NCI-H69 (cell line): ENCODE measurements at regions not wholly inside any gene's neighbourhood (a gene's known extent, or its start where the extent isn't known, plus 50 kb on each side); places are given as distances from the start of the nearest gene placed in this dataset.

Source experiments
- DNase-seq: peaks from one replicate; lab custom pipeline; 2025; lab: John Stamatoyannopoulos, UW

- no peak for DNase-seq
Measured at GRCh38 chr11:26093206-26093605, 238.7 kb upstream of the ANO3 start.

- no peak for DNase-seq
Measured at GRCh38 chr11:26095340-26095739, 236.6 kb upstream of the ANO3 start.

GRCh38 chr11:26096451-26096850 lies 235.5 kb upstream of the ANO3 start:
- no peak for DNase-seq

GRCh38 chr11:26102325-26102724 lies 229.6 kb upstream of the ANO3 start:
- DNase-seq: peak; percentile 4

DNA sequence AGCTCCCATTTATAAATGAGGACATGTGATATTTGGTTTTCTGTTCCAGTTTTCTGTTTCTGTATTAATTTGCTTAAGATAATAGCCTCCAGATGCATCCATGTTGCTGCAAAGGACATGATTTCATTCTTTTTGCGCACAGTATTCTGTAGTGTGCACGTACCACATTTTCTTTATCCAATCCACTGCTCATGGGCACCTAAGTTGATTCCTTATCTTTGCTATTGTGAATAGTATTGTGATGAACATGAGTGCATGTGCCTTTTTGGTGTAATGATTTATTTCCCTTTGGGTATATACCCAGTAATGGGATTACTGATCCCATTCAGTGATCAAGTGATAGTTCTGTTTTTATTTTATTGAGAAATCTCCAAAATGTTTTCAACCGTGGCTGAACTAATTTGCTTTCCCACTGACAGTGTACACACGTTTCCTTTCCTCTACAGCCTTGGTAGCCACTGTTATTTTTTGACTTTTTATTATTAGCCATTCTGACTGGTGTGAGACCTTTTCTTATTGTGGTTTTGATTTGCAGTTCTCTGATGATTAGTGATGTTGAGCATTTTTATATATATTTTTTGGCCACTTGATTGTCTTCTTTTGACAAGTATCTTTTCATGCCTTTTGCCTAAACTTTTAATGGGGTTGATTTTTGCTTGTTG lies 226.0 kb upstream of the ANO3 start:
- no peak for DNase-seq

DNA sequence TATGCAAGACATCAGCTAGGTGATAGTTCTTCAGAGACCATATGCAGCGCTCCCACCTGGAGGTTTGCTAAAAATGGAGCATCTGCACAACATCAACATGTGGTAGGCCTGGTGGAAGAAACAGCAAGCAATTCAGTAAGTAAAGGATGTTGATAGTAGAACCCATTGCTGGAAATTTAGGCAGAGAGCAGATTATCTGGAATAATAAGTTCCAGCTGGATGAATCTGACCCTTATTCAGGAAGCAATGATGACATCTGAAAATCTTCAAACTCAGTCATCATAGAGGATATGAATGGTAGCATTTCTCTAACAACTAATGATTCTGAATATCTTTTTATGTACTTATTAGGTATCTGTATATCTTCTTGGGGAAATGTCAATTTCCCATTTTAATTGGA lies 225.2 kb upstream of the ANO3 start:
- DNase-seq: no peak

DNA sequence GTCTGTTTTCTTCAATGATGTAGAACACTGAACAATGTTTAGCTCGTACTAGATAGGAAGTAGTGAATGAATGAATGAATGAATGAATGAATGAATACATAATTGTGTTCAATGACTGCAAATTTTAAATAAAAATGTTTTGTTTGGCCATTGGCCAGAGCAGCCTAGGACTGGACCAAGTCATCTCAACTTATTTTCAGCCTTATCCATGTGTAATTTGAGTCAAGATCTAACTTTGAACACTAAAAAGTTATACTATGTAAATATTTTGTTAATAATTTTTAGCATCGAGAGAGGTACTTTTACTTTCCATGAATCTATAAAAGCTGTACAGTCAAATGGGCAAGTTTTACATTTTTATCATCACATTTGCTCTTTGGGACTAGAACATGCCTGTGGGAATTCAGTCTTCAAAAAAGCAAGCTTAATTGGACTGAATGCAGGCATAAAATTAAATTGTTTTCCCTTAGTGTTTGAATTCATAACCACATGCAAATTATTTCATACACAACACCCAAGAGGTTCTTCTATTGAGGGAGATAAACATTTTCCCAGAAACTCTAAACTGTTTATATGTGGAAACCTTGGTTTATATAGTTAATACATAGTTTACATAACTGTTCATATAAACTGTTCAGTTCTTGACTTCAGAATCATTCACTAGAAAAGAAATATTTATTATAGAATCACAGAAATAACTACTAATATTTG lies 222.1 kb upstream of the ANO3 start:
- no peak for DNase-seq

DNA sequence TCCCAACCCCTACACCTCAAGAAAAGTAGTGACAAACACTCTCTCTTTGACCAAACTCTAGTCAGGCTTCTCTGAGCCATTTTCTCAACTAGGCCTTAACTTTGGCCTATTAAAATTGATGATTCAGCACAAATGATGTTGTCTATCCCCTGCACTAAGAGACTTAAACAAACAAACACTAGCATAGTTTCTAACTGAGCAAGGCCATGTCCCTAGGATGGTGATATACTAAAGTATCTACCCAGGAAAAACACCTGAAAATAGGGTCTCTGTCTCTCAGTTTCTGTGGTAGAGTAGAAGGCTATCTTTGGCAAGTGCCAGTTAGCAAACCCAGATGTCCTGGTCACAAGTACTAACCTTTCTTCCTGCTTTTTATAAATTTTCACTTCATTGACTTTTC lies 219.7 kb upstream of the ANO3 start:
- no peak for DNase-seq

DNA sequence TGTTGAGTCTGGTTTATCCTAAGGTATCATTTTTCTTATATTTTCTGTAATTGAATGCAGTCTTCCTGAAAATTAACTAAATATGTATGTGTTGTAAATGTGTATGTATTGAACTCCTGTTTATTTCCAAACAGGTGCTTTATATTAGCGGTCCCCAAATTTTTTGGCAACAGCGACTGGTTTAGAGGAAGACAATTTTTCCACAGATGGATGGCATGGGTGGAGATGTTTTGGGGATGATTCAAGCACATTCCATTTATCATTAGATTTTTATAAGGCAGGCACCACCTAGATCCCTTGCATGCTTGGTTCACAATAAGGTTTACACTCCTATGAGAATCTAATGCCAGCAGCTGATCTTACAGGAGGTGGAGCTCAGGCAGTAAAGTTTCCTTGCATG lies 210.5 kb upstream of the ANO3 start:
- no peak for DNase-seq

DNA sequence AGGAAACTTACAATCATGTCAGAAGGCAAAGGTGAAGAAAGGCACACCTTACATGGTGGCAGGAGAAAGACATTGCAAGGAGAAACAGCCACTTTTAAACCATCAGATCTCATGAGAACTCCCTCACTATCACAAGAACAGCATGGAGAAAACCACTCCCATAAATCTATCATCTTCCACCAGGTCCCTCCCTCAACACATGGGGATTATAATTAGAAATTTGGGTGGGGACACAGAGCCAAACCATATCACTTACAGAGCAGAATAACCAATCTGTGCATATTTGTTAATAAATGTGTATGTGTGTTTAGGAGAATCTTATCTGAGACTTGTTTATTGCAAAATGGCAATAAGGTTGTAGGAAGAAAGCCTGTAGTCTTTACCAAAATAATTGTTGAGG lies 205.2 kb upstream of the ANO3 start:
- DNase-seq: no peak

DNA sequence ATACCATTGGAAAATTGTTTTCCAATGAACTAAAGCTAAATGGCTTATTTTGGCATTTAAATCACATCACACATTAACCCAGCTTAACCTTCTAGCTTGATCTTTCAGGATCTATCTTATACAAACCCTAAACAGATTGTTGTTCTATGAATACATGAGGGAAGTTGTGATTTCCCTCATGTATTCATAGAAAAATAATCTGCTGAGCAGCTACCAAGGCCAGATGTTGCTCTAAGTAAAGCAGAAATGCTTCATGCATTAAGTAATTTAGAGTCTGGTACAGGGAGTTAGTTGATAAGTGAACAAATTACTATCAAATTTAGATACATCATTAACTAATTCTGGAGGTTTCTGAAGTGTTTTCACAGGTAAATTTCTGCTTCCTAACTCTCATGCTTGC lies 204.6 kb upstream of the ANO3 start:
- DNase-seq: no peak

DNA sequence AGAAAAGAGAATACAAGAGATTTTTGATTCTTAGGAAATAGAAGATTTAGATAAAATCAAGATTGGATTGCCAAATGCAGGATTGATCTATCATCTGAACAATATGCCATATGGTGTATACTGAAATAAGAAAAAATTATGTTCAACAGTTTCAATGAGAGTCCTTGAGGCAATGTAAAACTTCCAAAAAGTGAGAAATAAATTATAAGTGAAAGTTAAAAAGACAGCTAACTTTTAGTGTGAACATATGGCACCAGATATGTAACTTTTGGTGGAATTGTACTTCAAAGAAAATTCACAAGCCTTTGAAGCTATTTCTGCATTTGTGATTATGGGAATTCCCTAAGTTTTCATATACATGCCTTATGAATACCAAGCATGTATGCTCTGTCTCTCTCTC lies 200.5 kb upstream of the ANO3 start:
- no peak for DNase-seq

DNA sequence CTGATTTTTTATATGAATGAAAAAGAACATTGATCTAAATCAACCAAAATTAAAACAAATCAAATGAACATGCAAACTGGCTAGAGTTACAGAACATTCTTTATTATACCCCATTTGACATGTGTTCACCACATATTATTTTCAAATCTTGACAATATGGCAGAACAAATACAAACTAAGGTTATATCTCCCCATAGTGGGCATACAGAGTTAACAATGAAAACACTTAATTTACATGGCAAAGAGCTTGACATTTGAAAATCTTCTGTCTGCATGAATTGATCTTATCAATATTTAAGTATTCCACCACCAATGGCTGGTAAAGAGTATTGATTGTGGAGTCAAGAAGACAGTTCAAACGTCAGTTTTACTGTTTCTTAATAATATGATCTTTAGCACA lies 197.9 kb upstream of the ANO3 start:
- DNase-seq: no peak

GRCh38 chr11:26134481-26135355 lies 197.2 kb upstream of the ANO3 start:
- DNase-seq: peak; percentile 21

DNA sequence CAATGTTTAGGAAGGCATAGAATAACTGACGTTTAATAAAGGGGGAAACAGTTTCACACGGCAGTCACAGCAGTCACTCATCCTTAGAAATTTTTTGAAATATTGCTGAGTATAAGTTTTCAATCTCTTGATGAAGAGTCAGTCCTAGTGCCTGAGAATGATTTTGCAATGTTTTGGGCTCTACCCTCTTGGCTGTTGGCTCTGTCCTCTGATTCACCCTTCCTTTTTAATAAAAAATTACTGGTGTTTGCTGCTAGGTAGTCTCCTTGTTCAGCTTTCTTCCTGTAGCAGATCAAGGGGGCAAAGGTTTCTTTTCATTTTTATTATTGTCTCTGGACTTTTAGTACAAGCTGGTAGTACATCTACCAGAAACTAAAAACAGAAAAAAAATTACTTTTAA lies 194.3 kb upstream of the ANO3 start:
- no peak for DNase-seq

DNA sequence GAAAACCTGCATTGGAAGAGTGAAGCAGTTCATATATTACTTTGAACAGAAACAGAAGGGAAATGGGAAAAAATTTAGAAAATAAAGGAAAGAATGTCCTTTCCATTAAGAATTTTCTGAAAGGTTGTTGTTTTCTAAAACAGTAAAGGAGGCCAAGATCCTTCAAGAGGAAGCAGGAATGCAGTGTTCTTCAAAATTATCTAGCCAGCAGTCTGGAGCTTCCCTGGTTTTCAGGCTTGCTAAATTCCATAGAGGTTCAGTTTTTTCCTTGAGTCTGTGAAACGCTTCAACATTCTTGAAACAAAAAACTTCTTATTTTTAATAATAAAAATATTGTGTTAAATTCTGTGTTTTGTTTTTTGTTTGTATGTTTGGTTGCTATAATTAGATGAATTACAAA lies 189.0 kb upstream of the ANO3 start:
- no peak for DNase-seq

- DNase-seq: no peak
Measured at GRCh38 chr11:26143566-26144290, 188.2 kb upstream of the ANO3 start.

DNA sequence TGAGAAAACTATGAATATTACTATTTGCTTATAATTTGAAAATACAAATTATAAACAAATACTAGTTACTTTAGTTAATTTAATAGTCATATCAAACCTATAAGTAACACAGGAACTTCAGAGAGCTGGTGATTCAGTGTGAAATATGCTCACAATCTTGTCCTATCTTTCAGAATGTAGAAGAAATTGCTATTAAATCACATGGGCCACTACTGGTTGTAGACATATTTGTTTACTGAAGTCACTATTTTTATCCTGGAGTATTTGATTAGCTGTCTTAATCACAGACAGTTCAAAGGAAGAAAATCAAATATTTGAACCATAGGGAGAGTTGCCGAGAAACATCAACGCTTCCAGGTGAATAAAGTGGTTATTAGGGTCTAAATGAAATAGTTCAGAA lies 187.6 kb upstream of the ANO3 start:
- no peak for DNase-seq

DNA sequence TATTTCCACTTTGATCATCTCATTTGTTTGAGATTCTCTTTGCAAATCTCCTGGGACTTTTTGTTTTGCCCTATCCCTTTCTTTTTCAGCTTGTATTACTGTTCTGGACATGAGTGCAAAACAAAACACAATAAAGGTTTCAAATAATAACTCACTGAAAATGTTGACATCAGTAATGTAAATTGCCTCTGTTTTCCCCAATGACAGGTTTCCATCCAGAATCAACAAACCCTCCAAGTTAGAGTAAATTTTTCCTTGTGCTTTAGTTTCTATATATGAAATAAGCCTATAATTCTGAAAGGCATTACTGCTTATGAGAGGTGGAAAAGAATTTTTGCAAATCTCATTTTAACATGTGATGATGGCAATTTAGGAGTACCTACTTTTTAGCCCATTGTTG lies 187.0 kb upstream of the ANO3 start:
- no peak for DNase-seq

- DNase-seq: no peak
Measured at GRCh38 chr11:26149585-26149984, 182.3 kb upstream of the ANO3 start.

DNA sequence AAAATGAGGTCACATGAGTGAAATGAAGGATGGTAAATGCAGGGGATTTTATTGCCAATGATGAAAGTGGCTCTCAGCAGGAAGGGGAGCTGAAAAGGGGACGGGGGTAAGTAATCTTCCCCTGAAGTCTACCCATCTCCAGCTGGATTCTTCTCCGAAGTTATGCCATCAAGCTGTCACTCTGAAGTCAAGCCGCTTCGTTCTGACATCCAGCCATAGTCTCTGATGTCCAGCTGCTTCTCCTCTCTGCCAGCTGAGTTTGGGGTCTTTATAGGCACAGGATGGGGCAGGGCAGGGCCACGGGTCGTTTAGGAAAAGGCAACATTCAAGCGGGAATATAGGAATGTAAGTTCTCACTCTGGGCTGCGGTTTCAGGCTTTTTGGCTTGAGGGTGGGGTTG lies 181.9 kb upstream of the ANO3 start:
- no peak for DNase-seq

DNA sequence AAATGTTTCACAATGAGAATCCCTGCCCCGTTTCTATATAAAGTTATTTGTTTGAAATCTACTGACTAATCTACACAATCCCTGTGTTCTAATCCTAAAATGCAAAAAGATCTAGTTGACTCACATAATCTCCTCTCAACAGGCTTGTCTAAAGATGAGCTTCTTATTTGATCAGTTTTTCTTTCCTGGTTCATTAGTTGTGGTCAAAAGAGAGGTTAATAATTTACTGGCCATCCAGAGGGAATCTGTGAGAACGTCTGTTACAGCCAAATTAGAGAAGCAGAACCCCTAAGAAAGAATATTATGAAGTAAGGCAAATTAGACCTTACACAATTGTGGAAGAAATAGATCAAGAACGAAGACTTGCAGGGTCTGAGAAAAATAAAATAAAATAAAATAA lies 173.7 kb upstream of the ANO3 start:
- no peak for DNase-seq
